ENCODE measurements at regions not wholly inside any gene's neighbourhood (a gene's known extent, or its start where the extent isn't known, plus 50 kb on each side); places are given as distances from the start of the nearest gene placed in this dataset.

GRCh38 chr16:80025236-80025635 lies 424.7 kb upstream of the MAF start:
- TF ChIP-seq CTCF (conservative IDR thresholded peaks at IDR 0.05 in 1 of 2, IDR thresholded peaks at IDR 0.05 in 1 of 2; ENCODE audit: extremely low read depth in 1 of 2, insufficient read depth in 1 of 2, low read depth in 1 of 2, low read length in 2 of 2) (no peak), EZH2 (IDR thresholded peaks at IDR 0.05; ENCODE audit: borderline replicate concordance, low read length) (no peak)
